ENCODE measurements at regions not wholly inside any gene's neighbourhood (a gene's known extent, or its start where the extent isn't known, plus 50 kb on each side); places are given as distances from the start of the nearest gene placed in this dataset.

DNA sequence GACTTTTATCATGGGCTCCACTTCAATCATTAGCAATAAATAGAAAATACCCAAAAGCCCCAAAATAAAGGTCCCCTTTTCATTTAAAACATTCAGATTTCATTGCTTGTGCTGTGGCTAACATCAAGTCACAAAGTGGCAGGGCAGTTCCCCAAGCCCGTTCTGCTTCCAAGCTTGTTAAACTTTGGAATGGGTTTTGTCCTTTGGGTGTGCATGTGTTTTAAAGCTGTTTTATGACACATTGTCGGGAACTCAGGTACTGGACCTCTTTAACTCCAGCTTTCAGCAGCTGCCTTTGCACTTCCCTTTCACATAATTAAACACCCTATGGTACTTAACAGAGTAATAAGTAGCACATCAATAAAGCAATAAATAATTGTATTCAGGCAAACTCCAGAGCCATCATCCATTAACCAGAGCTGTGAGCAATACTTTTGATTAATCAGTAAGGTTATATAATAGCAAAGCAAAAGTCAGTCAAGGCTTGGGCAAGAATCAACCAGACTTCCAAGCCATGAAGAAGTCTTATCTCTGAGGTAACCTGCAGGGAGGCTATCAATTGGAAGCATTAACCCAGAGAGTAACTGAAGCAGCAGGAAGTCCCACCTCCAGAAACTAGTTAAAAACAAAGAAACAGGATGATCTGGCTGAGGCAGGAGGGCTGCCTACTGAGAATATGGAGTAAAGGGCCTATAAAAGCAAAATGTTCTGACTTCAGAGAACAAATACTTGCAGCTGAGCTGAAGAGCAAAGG lies 56.1 kb upstream of the ARID5B start:
- Histone ChIP-seq H3K36me3 (no peaks in the 10 kb centered on the region), H3K9me3 (no peaks in the 10 kb centered on the region), H3K4me3 (ENCODE audit: low read depth, low read length) (no peak overlapping the region), H3K27me3 (no peaks in the 10 kb centered on the region), H3K4me1 (no peaks in the 10 kb centered on the region)
- no peak for DNase-seq
- TF ChIP-seq, protein P1, sequence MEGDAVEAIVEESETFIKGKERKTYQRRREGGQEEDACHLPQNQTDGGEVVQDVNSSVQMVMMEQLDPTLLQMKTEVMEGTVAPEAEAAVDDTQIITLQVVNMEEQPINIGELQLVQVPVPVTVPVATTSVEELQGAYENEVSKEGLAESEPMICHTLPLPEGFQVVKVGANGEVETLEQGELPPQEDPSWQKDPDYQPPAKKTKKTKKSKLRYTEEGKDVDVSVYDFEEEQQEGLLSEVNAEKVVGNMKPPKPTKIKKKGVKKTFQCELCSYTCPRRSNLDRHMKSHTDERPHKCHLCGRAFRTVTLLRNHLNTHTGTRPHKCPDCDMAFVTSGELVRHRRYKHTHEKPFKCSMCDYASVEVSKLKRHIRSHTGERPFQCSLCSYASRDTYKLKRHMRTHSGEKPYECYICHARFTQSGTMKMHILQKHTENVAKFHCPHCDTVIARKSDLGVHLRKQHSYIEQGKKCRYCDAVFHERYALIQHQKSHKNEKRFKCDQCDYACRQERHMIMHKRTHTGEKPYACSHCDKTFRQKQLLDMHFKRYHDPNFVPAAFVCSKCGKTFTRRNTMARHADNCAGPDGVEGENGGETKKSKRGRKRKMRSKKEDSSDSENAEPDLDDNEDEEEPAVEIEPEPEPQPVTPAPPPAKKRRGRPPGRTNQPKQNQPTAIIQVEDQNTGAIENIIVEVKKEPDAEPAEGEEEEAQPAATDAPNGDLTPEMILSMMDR (IDR thresholded peaks at IDR 0.05; ENCODE audit: low read depth, low read length), result no peak

DNA sequence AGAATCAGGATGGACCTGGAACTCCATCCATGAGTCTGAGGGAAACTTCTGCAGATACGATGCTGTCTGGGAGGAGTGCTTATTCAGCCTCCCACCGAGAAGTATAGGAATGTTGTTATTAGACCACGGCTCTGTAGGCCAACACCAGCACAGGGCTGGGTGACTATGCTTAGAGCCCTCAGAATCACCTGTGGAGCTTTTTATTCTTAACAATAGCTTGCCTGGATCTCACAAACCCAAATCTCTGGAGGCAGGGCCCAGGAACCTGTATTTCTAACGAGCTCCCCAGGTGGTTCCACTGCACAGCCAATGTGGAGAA lies 55.6 kb upstream of the ARID5B start:
- Histone ChIP-seq H3K4me1 (no peaks in the 10 kb centered on the region), H3K36me3 (no peaks in the 10 kb centered on the region), H3K4me3 (ENCODE audit: low read depth, low read length) (no peak overlapping the region), H3K9me3 (no peaks in the 10 kb centered on the region), H3K27me3 (no peaks in the 10 kb centered on the region)
- TF ChIP-seq, protein P1 (IDR thresholded peaks at IDR 0.05; ENCODE audit: low read depth, low read length), result no peak
- no peak for DNase-seq

DNA sequence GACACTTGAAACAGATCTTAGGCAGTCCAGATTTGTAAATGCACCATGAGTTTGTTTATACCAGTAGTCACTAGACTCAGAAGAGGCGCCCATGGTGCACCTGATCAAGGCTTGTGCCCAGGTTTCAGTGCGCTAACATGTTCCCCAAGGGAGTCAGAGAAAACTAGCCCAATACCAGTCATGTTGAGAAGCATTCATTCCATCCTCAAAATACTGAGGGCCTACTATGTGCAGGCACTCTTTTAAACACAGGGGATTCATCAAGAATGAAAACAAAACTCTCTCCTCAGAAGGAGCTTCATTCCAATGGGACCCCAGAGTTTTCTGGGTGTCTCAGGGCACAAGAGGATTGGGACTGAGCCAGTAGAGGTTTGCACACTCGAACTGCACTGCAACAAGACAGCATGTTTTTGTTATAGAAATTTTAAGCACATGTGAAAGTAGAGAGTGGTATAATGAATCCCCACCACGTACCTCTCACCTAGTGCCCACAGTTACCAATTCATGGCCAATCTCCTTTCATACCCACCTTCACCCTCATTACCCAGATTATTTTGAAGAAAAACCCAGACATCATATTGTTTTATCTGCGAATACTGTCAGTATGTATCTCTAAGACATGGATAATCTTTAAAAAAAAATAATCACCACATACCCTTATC lies 55.0 kb upstream of the ARID5B start:
- no peaks in the 10 kb centered on the region for H3K27me3 ChIP-seq
- H3K4me3 ChIP-seq (ENCODE audit: low read depth, low read length), result no peak overlapping the region
- no peaks in the 10 kb centered on the region for H3K36me3 ChIP-seq
- no peaks in the 10 kb centered on the region for H3K4me1 ChIP-seq
- H3K9me3 ChIP-seq, result no peaks in the 10 kb centered on the region
- DNase-seq, result no peak
- TF ChIP-seq, protein P1 (IDR thresholded peaks at IDR 0.05; ENCODE audit: low read depth, low read length), result no peak

DNA sequence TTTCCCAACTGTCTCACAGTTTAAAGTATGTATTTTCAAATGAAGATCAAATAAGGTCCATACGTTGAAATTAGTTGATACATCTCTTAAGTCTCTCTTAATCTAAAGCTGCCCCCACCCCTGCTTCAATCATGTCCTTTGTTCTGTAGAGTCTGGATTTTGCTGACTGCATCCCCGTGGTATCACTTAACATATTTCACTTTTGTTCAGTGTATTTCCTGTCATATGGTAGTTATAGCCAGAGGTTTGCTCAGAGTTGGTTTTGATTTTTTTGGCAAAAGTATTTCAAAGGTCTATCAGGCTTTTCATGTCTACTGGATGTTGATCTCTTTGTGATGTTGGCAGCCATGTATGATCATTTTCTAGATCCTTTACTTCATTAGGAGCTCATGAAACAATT lies 54.4 kb upstream of the ARID5B start:
- Histone ChIP-seq H3K4me1 (no peaks in the 10 kb centered on the region), H3K27me3 (no peaks in the 10 kb centered on the region), H3K36me3 (no peaks in the 10 kb centered on the region), H3K4me3 (ENCODE audit: low read depth, low read length) (no peak overlapping the region), H3K9me3 (no peaks in the 10 kb centered on the region)
- TF ChIP-seq, protein P1 (IDR thresholded peaks at IDR 0.05; ENCODE audit: low read depth, low read length), result no peak
- DNase-seq, result no peak

DNA sequence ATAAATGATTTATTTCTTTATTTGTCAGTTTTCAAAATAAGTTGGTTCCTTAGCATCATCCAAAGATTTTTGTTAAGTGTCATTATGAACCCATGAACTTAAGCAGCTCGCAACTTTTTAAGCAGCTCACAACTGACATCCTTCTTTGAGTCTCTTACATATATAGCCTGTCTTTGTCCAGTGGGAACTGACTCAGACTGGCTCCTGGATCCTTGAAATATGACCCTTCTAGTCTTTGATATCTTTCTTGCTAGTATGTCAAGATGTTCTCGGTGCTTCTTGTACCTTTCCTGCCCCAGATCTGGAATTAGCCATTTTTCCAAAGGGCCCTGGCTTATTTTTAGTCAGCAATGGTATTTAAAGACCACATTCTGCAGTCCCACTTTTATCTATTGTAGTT lies 53.9 kb upstream of the ARID5B start:
- TF ChIP-seq, protein P1 (IDR thresholded peaks at IDR 0.05; ENCODE audit: low read depth, low read length), result no peak
- Histone ChIP-seq H3K9me3 (no peaks in the 10 kb centered on the region), H3K27me3 (no peaks in the 10 kb centered on the region), H3K4me3 (ENCODE audit: low read depth, low read length) (no peak overlapping the region), H3K36me3 (no peaks in the 10 kb centered on the region), H3K4me1 (no peaks in the 10 kb centered on the region)
- DNase-seq, result no peak

DNA sequence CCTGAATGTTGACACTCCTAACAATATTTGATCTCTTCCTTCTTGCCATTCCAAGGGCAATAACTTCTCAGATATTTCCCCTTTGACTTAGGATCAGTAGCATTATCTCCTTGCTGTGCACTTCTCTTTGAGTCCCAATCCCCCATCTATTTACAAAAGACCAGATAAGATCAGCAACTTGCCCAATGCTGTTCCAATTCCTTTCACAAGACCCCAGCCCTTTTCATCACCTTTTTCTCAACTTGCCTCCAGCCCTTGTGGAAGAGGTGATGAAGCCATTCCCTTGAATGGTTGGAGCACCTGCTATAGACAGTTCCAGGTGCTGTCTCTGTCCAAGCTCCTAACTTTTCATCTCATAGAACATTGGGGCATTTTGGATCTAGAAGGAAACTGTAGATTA lies 51.1 kb upstream of the ARID5B start:
- DNase-seq, result no peak
- Histone ChIP-seq H3K27me3 (no peaks in the 10 kb centered on the region), H3K4me3 (ENCODE audit: low read depth, low read length) (no peak overlapping the region), H3K36me3 (no peaks in the 10 kb centered on the region), H3K9me3 (no peaks in the 10 kb centered on the region), H3K4me1 (no peaks in the 10 kb centered on the region)
- TF ChIP-seq, protein P1 (IDR thresholded peaks at IDR 0.05; ENCODE audit: low read depth, low read length), result no peak

Measured in BE2C (cell line).